T-cell (primary cell): ENCODE measurements at regions not wholly inside any gene's neighbourhood (a gene's known extent, or its start where the extent isn't known, plus 50 kb on each side); places are given as distances from the start of the nearest gene placed in this dataset.

Source experiments
- ATAC-seq, 4 experiments: fragments of 200-7000 bp in 3 of 4; fragments of 150-1000 bp in 1 of 4; cut with Tn5 transposase; replicated peaks in 1 of 4; 1 replicate in 3 of 4; 2 replicates in 1 of 4; pipeline ENCODE4 v1.10.0; 2021; ENCODE audit warnings: moderate library complexity in 3 of 4, mild to moderate bottlenecking in 2 of 4, moderate number of reproducible peaks in 1 of 4
- CTCF ChIA-PET, 2 donors: fragments of 300-600 bp; sonication (Branson Sonifier 250); formaldehyde crosslinking; loops; one replicate each; lab custom pipeline; 2022; ENCODE audit warnings: antibody characterized with exemption in 2 of 2; lab: Charles Lee
- POLR2A ChIA-PET, 2 donors: fragments of 300-600 bp; sonication (Branson Sonifier 250); formaldehyde crosslinking; loops; one replicate each; lab custom pipeline; 2022; ENCODE audit warnings: antibody characterized with exemption in 2 of 2; lab: Charles Lee
- DNase-seq, 35 experiments: peaks; one replicate each; pipeline versions ENCODE4 v3.0.0 to v3.0.0-alpha.2; 2013 to 2023
- H3K27ac ChIP-seq: one replicate; pipeline ENCODE4 v1.5.1; 2013; ENCODE audit warnings: low read length
- H3K27me3 ChIP-seq, 2 experiments: replicated peaks in 1 of 2; 1 replicate in 1 of 2; 2 replicates in 1 of 2; pipeline versions ENCODE4 v1.6.1 to v1.7.0; 2013; ENCODE audit warnings: low read length in 1 of 2, mixed read lengths in 1 of 2; ENCODE audit not compliant: control insufficient read depth in 2 of 2, insufficient read depth in 2 of 2; ENCODE audit errors: extremely low read depth in 1 of 2
- H3K36me3 ChIP-seq, 2 donors: 1 replicate in 1 of 2; 2 replicates in 1 of 2; pipeline versions ENCODE4 v1.6.1 to v1.7.0; 2013; ENCODE audit warnings: low read length in 1 of 2; ENCODE audit not compliant: control insufficient read depth in 2 of 2, insufficient read depth in 1 of 2; ENCODE audit errors: extremely low read depth in 1 of 2
- H3K4me1 ChIP-seq, 2 experiments: 1 replicate in 1 of 2; 2 replicates in 1 of 2; pipeline versions ENCODE4 v1.6.1 to v1.7.0; 2013; ENCODE audit warnings: low read length in 2 of 2, mixed read lengths in 1 of 2; ENCODE audit not compliant: insufficient read depth in 2 of 2, control insufficient read depth in 1 of 2; ENCODE audit errors: extremely low read depth in 1 of 2
- H3K4me3 ChIP-seq, 2 donors: 1 replicate in 1 of 2; 2 replicates in 1 of 2; pipeline versions ENCODE4 v1.5.1 to v1.7.0; 2013; ENCODE audit warnings: mild to moderate bottlenecking in 2 of 2, low read length in 1 of 2, moderate library complexity in 1 of 2; ENCODE audit not compliant: control insufficient read depth in 1 of 2; ENCODE audit errors: extremely low read depth in 1 of 2
- H3K9me3 ChIP-seq: 2 replicates; pipeline ENCODE4 v1.7.0; 2013
- H3K27ac Mint-ChIP-seq, 2 donors: one replicate each; pipeline ENCODE4 v1.8.0; 2020 to 2021; ENCODE audit warnings: mild to moderate bottlenecking in 2 of 2, mixed read lengths in 2 of 2
- H3K27me3 Mint-ChIP-seq, 2 donors: one replicate each; pipeline ENCODE4 v1.8.0; 2021 to 2022; ENCODE audit warnings: mixed read lengths in 2 of 2
- H3K36me3 Mint-ChIP-seq: one replicate; pipeline ENCODE4 v1.8.0; 2021; ENCODE audit warnings: mixed read lengths
- H3K4me1 Mint-ChIP-seq, 3 donors: one replicate each; pipeline ENCODE4 v1.8.0; 2020 to 2022; ENCODE audit warnings: mixed read lengths in 3 of 3, mild to moderate bottlenecking in 1 of 3
- H3K4me3 Mint-ChIP-seq, 3 donors: one replicate each; pipeline ENCODE4 v1.8.0; 2020 to 2022; ENCODE audit warnings: mild to moderate bottlenecking in 3 of 3, mixed read lengths in 3 of 3, moderate library complexity in 3 of 3
- H3K9me3 Mint-ChIP-seq, 3 donors: one replicate each; pipeline ENCODE4 v1.8.0; 2020 to 2022; ENCODE audit warnings: mixed read lengths in 3 of 3
- WGBS: methylation state at CpG from one replicate; pipeline ENCODE4 v1.1.5; 2013; ENCODE audit warnings: missing lambda C conversion rate; ENCODE audit not compliant: insufficient coverage; 5-methylcytosine and 5-hydroxymethylcytosine counted together

DNA sequence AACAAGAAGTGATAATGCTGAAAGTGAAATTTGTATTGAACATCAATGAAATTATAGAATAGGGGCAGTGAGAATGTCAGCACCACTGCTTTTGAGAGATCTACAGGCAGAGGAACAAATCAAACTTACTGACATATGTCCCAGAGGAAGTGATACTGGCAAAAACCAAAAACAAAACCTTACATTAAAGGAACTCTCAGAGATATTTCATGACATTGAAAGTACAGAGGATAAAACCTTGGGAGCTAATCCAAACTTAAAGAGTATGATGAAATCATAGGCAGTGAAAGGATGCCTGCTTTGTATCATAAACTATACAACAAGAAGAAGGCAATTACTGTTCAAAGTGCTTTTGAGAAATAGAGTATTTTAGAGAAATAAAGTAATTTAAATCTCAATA is 90.4 kb upstream of the SV2C start:
- Histone ChIP-seq H3K9me3 (no peaks in the 10 kb centered on the region), H3K36me3 (no peaks in the 10 kb centered on the region), H3K27me3 (no peaks in the 10 kb centered on the region), H3K4me1 (no peaks in the 10 kb centered on the region), H3K4me3 (no peak overlapping the region), H3K27ac (no peak overlapping the region)
- no peak overlapping the region for H3K27ac Mint-ChIP-seq
- ChIA-PET POLR2A (no interaction called here), CTCF (no interaction called here)
- no peaks in the 10 kb centered on the region for H3K4me1 Mint-ChIP-seq
- peaks cover 8 to 26% of the 10 kb centered on the region in 2 donors for H3K27me3 Mint-ChIP-seq
- H3K4me3 Mint-ChIP-seq: no peak overlapping the region
- ATAC-seq (no peak), DNase-seq (no peak)
- H3K36me3 Mint-ChIP-seq: no peaks in the 10 kb centered on the region
- peaks cover 0 to 11% (median 2%) of the 10 kb centered on the region in 3 donors for H3K9me3 Mint-ChIP-seq

DNA sequence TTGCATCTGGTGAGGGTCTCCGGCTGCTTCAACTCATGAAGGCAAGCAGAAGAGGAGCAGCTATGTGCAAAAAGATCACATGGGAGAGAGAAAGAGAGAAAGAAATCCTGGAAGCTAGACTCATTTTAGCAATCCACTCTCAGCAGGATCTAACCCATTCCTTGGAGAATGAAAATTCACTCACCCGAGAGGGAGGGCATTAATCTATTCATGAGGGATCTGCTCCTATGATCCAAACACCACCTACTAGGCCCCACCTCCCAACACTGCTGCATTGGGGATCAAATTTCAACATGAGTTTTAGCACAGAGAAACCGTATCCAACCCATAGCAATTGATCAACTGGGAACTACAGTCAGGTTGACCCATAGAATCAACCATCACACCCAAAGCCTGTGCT is 98.1 kb upstream of the SV2C start:
- ChIA-PET POLR2A (no interaction called here), CTCF (no interaction called here)
- H3K4me3 Mint-ChIP-seq: no peak overlapping the region
- WGBS: 80% methylated on average over 2 of the region's 3 CpGs
- no peak overlapping the region for H3K27ac Mint-ChIP-seq
- no peaks in the 10 kb centered on the region for H3K9me3 ChIP-seq
- no peaks in the 10 kb centered on the region for H3K4me1 Mint-ChIP-seq
- H3K9me3 Mint-ChIP-seq: no peaks in the 10 kb centered on the region
- H3K36me3 ChIP-seq: no peaks in the 10 kb centered on the region
- no peak overlapping the region for H3K27ac ChIP-seq
- no peaks in the 10 kb centered on the region for H3K4me1 ChIP-seq
- H3K4me3 ChIP-seq: no peak overlapping the region
- DNase-seq (no peak), ATAC-seq (no peak)
- no peaks in the 10 kb centered on the region for H3K27me3 ChIP-seq
- peaks cover 0 to 5% of the 10 kb centered on the region in 2 donors for H3K27me3 Mint-ChIP-seq
- no peaks in the 10 kb centered on the region for H3K36me3 Mint-ChIP-seq

DNA sequence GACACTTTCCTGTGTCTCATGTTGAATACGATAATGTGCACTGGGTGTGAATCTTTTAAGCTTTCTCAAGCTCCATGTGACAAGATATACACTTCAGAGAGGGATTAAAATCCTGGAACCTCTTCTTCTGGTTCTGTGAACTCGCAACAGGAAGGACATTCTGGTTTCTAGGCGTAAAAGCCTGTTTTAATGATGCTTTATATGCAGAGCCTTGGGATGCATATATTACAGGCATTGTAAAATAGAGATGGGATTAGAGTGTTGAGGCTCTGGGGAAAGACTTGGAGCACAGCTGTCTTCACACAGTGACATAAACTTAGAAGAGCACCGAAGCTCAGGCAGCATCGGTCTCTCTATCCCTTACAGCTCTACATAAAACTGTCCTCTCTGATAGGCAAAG is 107.7 kb upstream of the SV2C start:
- ATAC-seq: no peak
- H3K4me3 ChIP-seq: no peak overlapping the region
- no peaks in the 10 kb centered on the region for H3K4me1 ChIP-seq
- H3K27ac ChIP-seq: no peak overlapping the region
- POLR2A ChIA-PET: no interaction called here
- Mint-ChIP-seq H3K36me3 (no peaks in the 10 kb centered on the region), H3K4me3 (no peak overlapping the region), H3K9me3 (peaks cover 0 to 4% (median 0%) of the 10 kb centered on the region in 3 donors), H3K27ac (no peak overlapping the region), H3K27me3 (peaks cover 19 to 21% of the 10 kb centered on the region in 2 donors), H3K4me1 (no peaks in the 10 kb centered on the region)
- H3K9me3 ChIP-seq: no peaks in the 10 kb centered on the region
- no peak for DNase-seq
- WGBS: 82% methylated on average over 2 of the region's 5 CpGs
- H3K27me3 ChIP-seq: no peaks in the 10 kb centered on the region
- H3K36me3 ChIP-seq: no peaks in the 10 kb centered on the region
- CTCF ChIA-PET: no interaction called here

DNA sequence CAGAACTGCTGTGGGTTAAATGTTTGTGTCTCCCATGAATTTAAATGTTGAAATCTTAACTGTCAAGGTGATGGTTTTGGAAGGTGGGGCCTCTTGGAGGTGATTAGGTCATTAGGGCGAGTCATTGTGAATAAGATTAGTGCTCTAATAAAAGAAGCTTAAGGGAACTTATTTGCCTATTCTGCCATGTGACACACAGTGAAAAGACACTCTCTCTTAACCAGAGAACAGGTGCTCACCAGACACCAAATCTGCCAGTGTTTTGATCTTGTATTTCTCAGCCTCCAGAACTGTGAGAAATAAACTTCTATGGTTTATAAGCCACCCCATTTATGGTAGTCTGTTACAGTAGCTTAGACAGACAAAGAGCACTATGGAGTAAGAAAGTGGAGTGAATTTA is 117.9 kb upstream of the SV2C start:
- H3K9me3 ChIP-seq: no peaks in the 10 kb centered on the region
- no peak for ATAC-seq
- Mint-ChIP-seq H3K36me3 (no peaks in the 10 kb centered on the region), H3K27me3 (peaks cover 28 to 31% of the 10 kb centered on the region in 2 donors), H3K27ac (no peak overlapping the region), H3K4me1 (peaks cover 0 to 2% (median 0%) of the 10 kb centered on the region in 3 donors), H3K9me3 (peaks cover 0 to 17% (median 4%) of the 10 kb centered on the region in 3 donors), H3K4me3 (no peak overlapping the region)
- H3K27me3 ChIP-seq: no peaks in the 10 kb centered on the region
- H3K36me3 ChIP-seq: no peaks in the 10 kb centered on the region
- POLR2A ChIA-PET: interaction anchor here in 1 of 2 donors (0.6 kb wide), 1 partner anchor 130 kb away, joined by 3 read pairs; no protein-coding TSS in a partner anchor
- WGBS: 71% methylated on average over 1 of the region's 1 CpG
- H3K27ac ChIP-seq: no peak overlapping the region
- DNase-seq: no peak
- no peaks in the 10 kb centered on the region for H3K4me1 ChIP-seq
- H3K4me3 ChIP-seq: no peak overlapping the region
- CTCF ChIA-PET: no interaction called here

DNA sequence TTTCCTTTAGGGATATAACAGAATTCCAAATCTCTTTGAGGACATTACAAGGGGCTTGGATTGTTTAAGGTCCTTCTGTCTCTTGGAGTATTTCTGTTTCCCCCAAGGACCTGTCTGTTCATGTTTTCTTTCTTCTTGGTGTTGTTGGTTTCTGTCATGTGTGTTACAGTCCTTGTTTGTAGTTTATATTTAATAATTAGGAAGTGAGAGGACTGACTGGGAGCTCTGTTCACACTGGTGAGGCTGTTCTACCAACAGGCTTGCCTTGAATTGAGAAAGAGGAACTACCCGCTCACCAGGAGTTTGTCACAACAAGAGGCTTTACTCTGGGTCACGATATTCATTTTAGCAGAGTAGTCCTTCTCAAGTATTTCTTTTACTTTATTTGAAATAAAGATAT is 119.2 kb upstream of the SV2C start:
- Histone ChIP-seq H3K4me3 (no peak overlapping the region), H3K36me3 (no peaks in the 10 kb centered on the region), H3K27ac (no peak overlapping the region), H3K4me1 (no peaks in the 10 kb centered on the region), H3K9me3 (no peaks in the 10 kb centered on the region), H3K27me3 (no peaks in the 10 kb centered on the region)
- no CpG with 5 or more reads among the region's 2 CpGs for WGBS
- Mint-ChIP-seq H3K4me3 (no peak overlapping the region), H3K9me3 (peaks cover 0 to 10% (median 0%) of the 10 kb centered on the region in 3 donors), H3K4me1 (peaks cover 0 to 2% (median 0%) of the 10 kb centered on the region in 3 donors), H3K27me3 (peaks cover 18 to 23% of the 10 kb centered on the region in 2 donors), H3K36me3 (no peaks in the 10 kb centered on the region), H3K27ac (peak overlapping the region in 1 of 2 donors; percentile 30)
- DNase-seq (peak in 1 of 35 experiments; percentile 4), ATAC-seq (no peak)
- ChIA-PET POLR2A (interaction anchor here in 1 of 2 donors (0.6 kb wide), 1 partner anchor 566 kb away, joined by 3 read pairs; no protein-coding TSS in a partner anchor), CTCF (no interaction called here)

DNA sequence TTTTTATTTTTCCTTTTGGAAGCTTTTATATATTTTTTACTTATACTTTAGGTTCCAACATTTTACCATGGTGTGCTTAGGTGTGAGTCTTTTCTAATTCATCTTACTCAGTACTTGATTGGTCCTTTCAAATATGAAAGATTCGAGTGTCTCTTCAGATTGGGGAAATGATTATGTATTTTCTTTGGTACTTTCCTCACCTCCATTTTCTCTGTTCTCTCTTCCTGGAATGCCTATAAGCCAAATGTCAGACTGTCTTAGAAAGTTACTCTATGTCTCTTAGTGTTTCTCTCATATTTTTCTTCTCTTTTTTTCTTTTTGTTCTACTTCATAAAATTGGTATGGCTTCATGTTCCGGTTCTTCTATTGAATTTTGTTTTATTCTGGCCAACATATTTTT is 119.6 kb upstream of the SV2C start:
- no peaks in the 10 kb centered on the region for H3K36me3 Mint-ChIP-seq
- Histone ChIP-seq H3K4me3 (no peak overlapping the region), H3K9me3 (no peaks in the 10 kb centered on the region), H3K36me3 (no peaks in the 10 kb centered on the region), H3K27ac (no peak overlapping the region), H3K27me3 (no peaks in the 10 kb centered on the region), H3K4me1 (no peaks in the 10 kb centered on the region)
- no CpG with 5 or more reads among the region's 2 CpGs for WGBS
- ChIA-PET POLR2A (no interaction called here), CTCF (no interaction called here)
- ATAC-seq (no peak), DNase-seq (no peak)
- peaks cover 18 to 23% of the 10 kb centered on the region in 2 donors for H3K27me3 Mint-ChIP-seq
- H3K4me1 Mint-ChIP-seq: peaks cover 0 to 2% (median 0%) of the 10 kb centered on the region in 3 donors
- peak overlapping the region in 1 of 2 donors; percentile 30 for H3K27ac Mint-ChIP-seq
- no peak overlapping the region for H3K4me3 Mint-ChIP-seq
- H3K9me3 Mint-ChIP-seq: peaks cover under 1 to 7% (median 2%) of the 10 kb centered on the region in 3 donors

DNA sequence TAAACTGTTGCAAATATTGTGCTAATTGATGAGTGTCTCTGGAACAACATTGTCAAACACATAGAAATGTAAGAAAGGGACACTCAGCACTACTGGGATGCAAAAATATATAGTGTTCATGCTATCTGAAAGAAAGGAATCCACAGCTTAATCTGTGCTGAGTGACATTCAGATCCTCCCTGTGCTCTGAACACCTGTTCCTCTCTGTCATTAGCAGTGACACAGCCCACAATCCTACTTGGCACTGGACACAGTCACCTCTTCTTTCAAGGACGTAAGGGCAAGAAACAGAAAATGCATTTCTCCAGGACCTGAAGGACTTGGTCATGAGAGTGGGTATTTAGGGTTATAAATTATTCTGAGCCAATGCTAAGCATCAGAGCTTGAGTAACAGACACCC is 121.4 kb upstream of the SV2C start:
- H3K4me3 Mint-ChIP-seq: no peak overlapping the region
- H3K9me3 Mint-ChIP-seq: peaks cover 2 to 13% (median 7%) of the 10 kb centered on the region in 3 donors
- DNase-seq: no peak
- Histone ChIP-seq H3K36me3 (no peaks in the 10 kb centered on the region), H3K4me3 (no peak overlapping the region), H3K27ac (no peak overlapping the region), H3K9me3 (no peaks in the 10 kb centered on the region), H3K27me3 (no peaks in the 10 kb centered on the region), H3K4me1 (no peaks in the 10 kb centered on the region)
- no peaks in the 10 kb centered on the region for H3K36me3 Mint-ChIP-seq
- ATAC-seq: no peak
- no CpG with 5 or more reads among the region's 1 CpG for WGBS
- ChIA-PET CTCF (no interaction called here), POLR2A (no interaction called here)
- peaks cover 16 to 20% of the 10 kb centered on the region in 2 donors for H3K27me3 Mint-ChIP-seq
- no peaks in the 10 kb centered on the region for H3K4me1 Mint-ChIP-seq
- no peak overlapping the region for H3K27ac Mint-ChIP-seq
